ENCODE measurements at regions not wholly inside any gene's neighbourhood (a gene's known extent, or its start where the extent isn't known, plus 50 kb on each side); places are given as distances from the start of the nearest gene placed in this dataset.

DNA sequence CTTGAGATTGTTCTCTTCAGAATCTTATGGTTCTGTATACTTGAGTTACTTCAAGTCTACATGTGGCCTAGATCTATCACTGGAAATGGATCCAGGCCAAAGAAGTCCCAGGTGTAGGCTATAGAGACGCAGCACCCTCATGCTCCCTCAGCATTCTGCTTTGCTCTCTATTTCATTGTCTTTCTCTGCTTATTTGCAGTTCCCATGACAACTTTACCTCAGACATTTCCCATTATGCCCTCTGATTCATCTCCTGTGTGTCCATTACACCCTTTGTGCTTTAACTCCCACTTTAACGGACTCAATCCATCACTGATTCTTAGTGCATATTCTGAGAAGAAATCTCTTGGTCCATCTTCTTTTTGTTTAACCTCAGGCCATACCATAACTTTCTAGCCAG lies 236.9 kb upstream of the NRIP1 start:
- TF ChIP-seq SETDB1 (IDR thresholded peaks at IDR 0.05; ENCODE audit: insufficient read length, low read length) = no peak
- no peak for TF ChIP-seq HOXA7 (CRISPR knock-in tag; IDR thresholded peaks at IDR 0.05; ENCODE audit: borderline replicate concordance)
- no peak for TF ChIP-seq ZNF629 (tag by site-specific recombination; IDR thresholded peaks at IDR 0.05)
- TF ChIP-seq, protein P1, sequence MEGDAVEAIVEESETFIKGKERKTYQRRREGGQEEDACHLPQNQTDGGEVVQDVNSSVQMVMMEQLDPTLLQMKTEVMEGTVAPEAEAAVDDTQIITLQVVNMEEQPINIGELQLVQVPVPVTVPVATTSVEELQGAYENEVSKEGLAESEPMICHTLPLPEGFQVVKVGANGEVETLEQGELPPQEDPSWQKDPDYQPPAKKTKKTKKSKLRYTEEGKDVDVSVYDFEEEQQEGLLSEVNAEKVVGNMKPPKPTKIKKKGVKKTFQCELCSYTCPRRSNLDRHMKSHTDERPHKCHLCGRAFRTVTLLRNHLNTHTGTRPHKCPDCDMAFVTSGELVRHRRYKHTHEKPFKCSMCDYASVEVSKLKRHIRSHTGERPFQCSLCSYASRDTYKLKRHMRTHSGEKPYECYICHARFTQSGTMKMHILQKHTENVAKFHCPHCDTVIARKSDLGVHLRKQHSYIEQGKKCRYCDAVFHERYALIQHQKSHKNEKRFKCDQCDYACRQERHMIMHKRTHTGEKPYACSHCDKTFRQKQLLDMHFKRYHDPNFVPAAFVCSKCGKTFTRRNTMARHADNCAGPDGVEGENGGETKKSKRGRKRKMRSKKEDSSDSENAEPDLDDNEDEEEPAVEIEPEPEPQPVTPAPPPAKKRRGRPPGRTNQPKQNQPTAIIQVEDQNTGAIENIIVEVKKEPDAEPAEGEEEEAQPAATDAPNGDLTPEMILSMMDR (tag by site-specific recombination; IDR thresholded peaks at IDR 0.05) = no peak
- TF ChIP-seq ZNF274 (IDR thresholded peaks at IDR 0.05; ENCODE audit: low read length) = no peak
- no peak for TF ChIP-seq ZNF274 (tag by site-specific recombination; IDR thresholded peaks at IDR 0.05; ENCODE audit: borderline replicate concordance)
- no peak for TF ChIP-seq MZF1 (tag by site-specific recombination; IDR thresholded peaks at IDR 0.05; ENCODE audit: borderline replicate concordance)
- TF ChIP-seq, protein P2, sequence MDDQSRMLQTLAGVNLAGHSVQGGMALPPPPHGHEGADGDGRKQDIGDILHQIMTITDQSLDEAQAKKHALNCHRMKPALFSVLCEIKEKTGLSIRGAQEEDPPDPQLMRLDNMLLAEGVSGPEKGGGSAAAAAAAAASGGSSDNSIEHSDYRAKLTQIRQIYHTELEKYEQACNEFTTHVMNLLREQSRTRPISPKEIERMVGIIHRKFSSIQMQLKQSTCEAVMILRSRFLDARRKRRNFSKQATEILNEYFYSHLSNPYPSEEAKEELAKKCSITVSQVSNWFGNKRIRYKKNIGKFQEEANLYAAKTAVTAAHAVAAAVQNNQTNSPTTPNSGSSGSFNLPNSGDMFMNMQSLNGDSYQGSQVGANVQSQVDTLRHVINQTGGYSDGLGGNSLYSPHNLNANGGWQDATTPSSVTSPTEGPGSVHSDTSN (CRISPR knock-in tag; IDR thresholded peaks at IDR 0.05) = no peak
- TF ChIP-seq KLF16 (tag by site-specific recombination; IDR thresholded peaks at IDR 0.05) = no peak
- TF ChIP-seq ZNF24 (tag by site-specific recombination; IDR thresholded peaks at IDR 0.05) = no peak
- TF ChIP-seq, protein P3, sequence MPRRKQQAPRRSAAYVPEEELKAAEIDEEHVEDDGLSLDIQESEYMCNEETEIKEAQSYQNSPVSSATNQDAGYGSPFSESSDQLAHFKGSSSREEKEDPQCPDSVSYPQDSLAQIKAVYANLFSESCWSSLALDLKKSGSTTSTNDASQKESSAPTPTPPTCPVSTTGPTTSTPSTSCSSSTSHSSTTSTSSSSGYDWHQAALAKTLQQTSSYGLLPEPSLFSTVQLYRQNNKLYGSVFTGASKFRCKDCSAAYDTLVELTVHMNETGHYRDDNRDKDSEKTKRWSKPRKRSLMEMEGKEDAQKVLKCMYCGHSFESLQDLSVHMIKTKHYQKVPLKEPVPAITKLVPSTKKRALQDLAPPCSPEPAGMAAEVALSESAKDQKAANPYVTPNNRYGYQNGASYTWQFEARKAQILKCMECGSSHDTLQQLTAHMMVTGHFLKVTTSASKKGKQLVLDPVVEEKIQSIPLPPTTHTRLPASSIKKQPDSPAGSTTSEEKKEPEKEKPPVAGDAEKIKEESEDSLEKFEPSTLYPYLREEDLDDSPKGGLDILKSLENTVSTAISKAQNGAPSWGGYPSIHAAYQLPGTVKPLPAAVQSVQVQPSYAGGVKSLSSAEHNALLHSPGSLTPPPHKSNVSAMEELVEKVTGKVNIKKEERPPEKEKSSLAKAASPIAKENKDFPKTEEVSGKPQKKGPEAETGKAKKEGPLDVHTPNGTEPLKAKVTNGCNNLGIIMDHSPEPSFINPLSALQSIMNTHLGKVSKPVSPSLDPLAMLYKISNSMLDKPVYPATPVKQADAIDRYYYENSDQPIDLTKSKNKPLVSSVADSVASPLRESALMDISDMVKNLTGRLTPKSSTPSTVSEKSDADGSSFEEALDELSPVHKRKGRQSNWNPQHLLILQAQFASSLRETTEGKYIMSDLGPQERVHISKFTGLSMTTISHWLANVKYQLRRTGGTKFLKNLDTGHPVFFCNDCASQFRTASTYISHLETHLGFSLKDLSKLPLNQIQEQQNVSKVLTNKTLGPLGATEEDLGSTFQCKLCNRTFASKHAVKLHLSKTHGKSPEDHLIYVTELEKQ (tag by site-specific recombination; IDR thresholded peaks at IDR 0.05; ENCODE audit: borderline replicate concordance) = no peak
- no peak for TF ChIP-seq GLI4 (tag by site-specific recombination; IDR thresholded peaks at IDR 0.05)

Data from HEK293 (cell line).